IMR-90 (cell line): ENCODE measurements at regions not wholly inside any gene's neighbourhood (a gene's known extent, or its start where the extent isn't known, plus 50 kb on each side); places are given as distances from the start of the nearest gene placed in this dataset.
A peak's percentile ranks its signal among the peaks of the same experiment; 100 is the strongest.

Experiments
- ATAC-seq: fragments of 200-7000 bp; cut with Tn5 transposase; 2 replicates; pipeline ENCODE4 v1.9.1; 2020; ENCODE audit warnings: low read depth, mild to moderate bottlenecking, moderate library complexity
- BruUV-seq: library from RNA; stranded (reverse); fragments of 400-500 nt; replicated peaks from 2 replicates; lab custom pipeline; 2021; lab: Mats Ljungman, UMichigan
- CTCF ChIA-PET: fragments of 300-600 bp; formaldehyde crosslinking; extraction: SDS; loops from one replicate; lab custom pipeline; 2021; ENCODE audit warnings: antibody characterized with exemption; lab: Yijun Ruan, JAX
- POLR2A ChIA-PET: fragments of 300-600 bp; sonication (Branson Sonifier 250); formaldehyde crosslinking; loops from one replicate; lab custom pipeline; 2022; ENCODE audit warnings: antibody characterized with exemption; ENCODE audit not compliant: unreplicated experiment; lab: Charles Lee
- DNase-seq: peaks from one replicate; pipeline ENCODE4 v3.0.0; 2013
- H2AFZ ChIP-seq: replicated peaks from 2 replicates; pipeline ENCODE3; 2013; ENCODE audit warnings: low read length, mild to moderate bottlenecking; ENCODE audit not compliant: poor library complexity
- H2AK5ac ChIP-seq: 2 replicates; pipeline ENCODE4 v1.6.1; 2013; ENCODE audit warnings: low read depth, low read length, inconsistent platforms
- H2AK9ac ChIP-seq: replicated peaks from 2 replicates; pipeline ENCODE3; 2013; ENCODE audit warnings: mild to moderate bottlenecking, low read depth, low read length, moderate library complexity; ENCODE audit not compliant: poor library complexity
- H2BK120ac ChIP-seq: 2 replicates; pipeline ENCODE4 v1.6.1; 2013; ENCODE audit warnings: low read depth, low read length, inconsistent platforms
- H2BK15ac ChIP-seq: 3 replicates; pipeline ENCODE4 v1.6.1; 2013; ENCODE audit warnings: low read depth, low read length, inconsistent platforms
- H2BK20ac ChIP-seq: 2 replicates; pipeline ENCODE4 v1.6.1; 2013; ENCODE audit warnings: low read depth, mild to moderate bottlenecking, inconsistent platforms, low read length, moderate library complexity
- H2BK5ac ChIP-seq: 2 replicates; pipeline ENCODE4 v1.6.1; 2013; ENCODE audit warnings: mild to moderate bottlenecking, low read depth, low read length, inconsistent platforms; ENCODE audit not compliant: poor library complexity, severe bottlenecking
- H3K14ac ChIP-seq: replicated peaks from 2 replicates; pipeline ENCODE4 v1.6.1; 2013; ENCODE audit warnings: low read depth, low read length, inconsistent platforms
- H3K18ac ChIP-seq: 2 replicates; pipeline ENCODE4 v1.6.1; 2013; ENCODE audit warnings: low read depth, low read length, control low read depth
- H3K23ac ChIP-seq: 2 replicates; pipeline ENCODE4 v1.6.1; 2013; ENCODE audit warnings: low read depth, low read length, inconsistent platforms
- H3K27ac ChIP-seq: 2 replicates; pipeline ENCODE4 v1.5.1; 2013; ENCODE audit warnings: mild to moderate bottlenecking, control low read depth, low read length; ENCODE audit not compliant: insufficient read depth
- H3K27me3 ChIP-seq: 2 replicates; pipeline ENCODE4 v1.6.1; 2013; ENCODE audit warnings: low read length; ENCODE audit not compliant: control insufficient read depth, insufficient read depth
- H3K36me3 ChIP-seq: 2 replicates; pipeline ENCODE4 v1.6.1; 2013; ENCODE audit warnings: low read length, mixed read lengths; ENCODE audit not compliant: control insufficient read depth, insufficient read depth
- H3K4ac ChIP-seq: 2 replicates; pipeline ENCODE4 v1.6.1; 2013; ENCODE audit warnings: low read depth, low read length, inconsistent platforms
- H3K4me1 ChIP-seq: 2 replicates; pipeline ENCODE4 v1.6.1; 2013; ENCODE audit warnings: low read length, mixed read lengths; ENCODE audit not compliant: control insufficient read depth, insufficient read depth
- H3K4me2 ChIP-seq: 2 replicates; pipeline ENCODE4 v1.6.1; 2013; ENCODE audit warnings: low read depth, mild to moderate bottlenecking, control low read depth, low read length, moderate library complexity
- H3K4me3 ChIP-seq: 2 replicates; pipeline ENCODE4 v1.5.1; 2013; ENCODE audit warnings: low read depth, mild to moderate bottlenecking, control low read depth, low read length, moderate library complexity; ENCODE audit not compliant: insufficient read depth
- H3K56ac ChIP-seq: 2 replicates; pipeline ENCODE4 v1.6.1; 2013; ENCODE audit warnings: low read length, inconsistent platforms; ENCODE audit not compliant: insufficient read depth; ENCODE audit errors: extremely low read depth
- H3K79me1 ChIP-seq, 2 experiments: 2 replicates each; pipeline ENCODE4 v1.6.1; 2013; ENCODE audit warnings: low read length in 2 of 2, inconsistent platforms in 1 of 2, low read depth in 1 of 2
- H3K9ac ChIP-seq: 2 replicates; pipeline ENCODE4 v1.6.1; 2013; ENCODE audit warnings: low read depth, low read length, control low read depth
- H3K9me1 ChIP-seq: 2 replicates; pipeline ENCODE4 v1.6.1; 2013; ENCODE audit warnings: low read length, inconsistent platforms; ENCODE audit not compliant: insufficient read depth
- H3K9me3 ChIP-seq: 2 replicates; pipeline ENCODE4 v1.6.1; 2013; ENCODE audit warnings: low read length; ENCODE audit not compliant: control insufficient read depth, insufficient read depth
- H4K20me1 ChIP-seq: 2 replicates; pipeline ENCODE4 v1.6.1; 2013; ENCODE audit warnings: low read length, inconsistent platforms; ENCODE audit not compliant: insufficient read depth
- H4K5ac ChIP-seq: 2 replicates; pipeline ENCODE4 v1.6.1; 2013; ENCODE audit warnings: mild to moderate bottlenecking, low read depth, low read length, control low read depth
- H4K8ac ChIP-seq, 2 experiments: 2 replicates each; pipeline ENCODE4 v1.6.1; 2013; ENCODE audit warnings: low read depth in 2 of 2, low read length in 2 of 2, control low read depth in 1 of 2, inconsistent platforms in 1 of 2
- H4K91ac ChIP-seq: 2 replicates; pipeline ENCODE4 v1.6.1; 2013; ENCODE audit warnings: low read depth, low read length, inconsistent platforms; ENCODE audit not compliant: insufficient read depth
- BHLHE40 ChIP-seq: fragments of 150-350 bp; IDR thresholded peaks from 2 replicates; pipeline ENCODE4 v1.6.1; 2016; ENCODE audit warnings: mild to moderate bottlenecking, low read depth, low read length
- CEBPB ChIP-seq: IDR thresholded peaks from 2 replicates; pipeline ENCODE4 v1.6.1; 2012; ENCODE audit warnings: low read depth, low read length, improper control_type of control experiment
- CHD1 ChIP-seq: IDR thresholded peaks from 2 replicates; pipeline ENCODE4 v1.6.1; 2012; ENCODE audit warnings: low read depth, low read length, improper control_type of control experiment
- CTCF ChIP-seq: conservative IDR thresholded peaks from 2 replicates; pipeline ENCODE4 v1.5.1; 2012; ENCODE audit warnings: mild to moderate bottlenecking, low read depth, low read length, improper control_type of control experiment
- ELK1 ChIP-seq: fragments of 150-350 bp; IDR thresholded peaks from 2 replicates; pipeline ENCODE4 v1.6.1; 2016; ENCODE audit warnings: low read depth, mild to moderate bottlenecking, low read length, moderate library complexity, borderline replicate concordance
- FOS ChIP-seq: fragments of 150-350 bp; IDR thresholded peaks from 2 replicates; pipeline ENCODE4 v1.6.1; 2016; ENCODE audit warnings: low read depth, low read length
- MAFK ChIP-seq: IDR thresholded peaks from 2 replicates; pipeline ENCODE4 v1.6.1; 2012; ENCODE audit warnings: low read depth, low read length, improper control_type of control experiment
- MAZ ChIP-seq: IDR thresholded peaks from 2 replicates; pipeline ENCODE4 v1.6.1; 2012; ENCODE audit warnings: low read depth, mild to moderate bottlenecking, low read length, improper control_type of control experiment, moderate library complexity, borderline replicate concordance
- MXI1 ChIP-seq: IDR thresholded peaks from 2 replicates; pipeline ENCODE4 v1.6.1; 2012; ENCODE audit warnings: low read depth, mild to moderate bottlenecking, low read length, moderate library complexity, borderline replicate concordance
- NFE2L2 ChIP-seq: fragments of 150-350 bp; IDR thresholded peaks from 2 replicates; pipeline ENCODE4 v1.6.1; 2016; ENCODE audit warnings: low read depth, mild to moderate bottlenecking, low read length
- POLR2A ChIP-seq: IDR thresholded peaks from 2 replicates; pipeline ENCODE4 v1.6.1; 2012; ENCODE audit warnings: mild to moderate bottlenecking, low read depth, low read length
- RCOR1 ChIP-seq: IDR thresholded peaks from 2 replicates; pipeline ENCODE4 v1.6.1; 2012; ENCODE audit warnings: mild to moderate bottlenecking, low read length, improper control_type of control experiment; ENCODE audit not compliant: insufficient replicate concordance
- RFX5 ChIP-seq: IDR thresholded peaks from 2 replicates; pipeline ENCODE4 v1.8.0; 2012; ENCODE audit warnings: low read depth, mild to moderate bottlenecking, low read length, moderate library complexity
- SMC3 ChIP-seq: fragments of 150-350 bp; IDR thresholded peaks from 2 replicates; pipeline ENCODE4 v1.6.1; 2016; ENCODE audit warnings: low read depth, mild to moderate bottlenecking, antibody characterized with exemption, low read length, moderate library complexity
- USF2 ChIP-seq: fragments of 150-350 bp; IDR thresholded peaks from 2 replicates; pipeline ENCODE4 v1.6.1; 2017; ENCODE audit warnings: mild to moderate bottlenecking, antibody characterized with exemption, low read length, low read depth
- WGBS, 2 experiments: methylation state at CpG; one replicate each; pipeline versions ENCODE4 v1.1.5 to v1.1.7; 2013; ENCODE audit warnings: missing lambda C conversion rate in 2 of 2; ENCODE audit not compliant: insufficient read length in 1 of 2; ENCODE audit errors: extremely low coverage in 2 of 2; 5-methylcytosine and 5-hydroxymethylcytosine counted together
- dilution Hi-C: fragments of 300-500 bp; cut with HindIII; formaldehyde crosslinking; loops from one replicate; pipeline ENCODE4 v1.14.3; 2018; ENCODE audit warnings: low sequenced_read_pairs; ENCODE audit not compliant: unreplicated experiment
- in situ Hi-C: fragments of 300-500 bp; cut with MboI; formaldehyde crosslinking; loops from 3 replicates; pipeline ENCODE4 v1.14.3; 2019; ENCODE audit warnings: low sequenced_read_pairs, inconsistent platforms, mixed read lengths
- intact Hi-C: fragments of 100-400 bp; cut with micrococcal nuclease; formaldehyde crosslinking; loops from 2 replicates; pipeline ENCODE4 v1.10.0; 2022

GRCh38 chr16:87202346-87202745 is 114.8 kb downstream of the C16orf95 start:
- H3K36me3 ChIP-seq: no peaks in the 10 kb centered on the region
- dilution Hi-C loops: no loop called here
- no CpG with 5 or more reads among the region's 4 CpGs for WGBS, 2 experiments
- peak overlapping the region; percentile 89 for H2BK20ac ChIP-seq
- DNase-seq (peak; percentile 30), ATAC-seq (no peak)
- no peak overlapping the region for H3K9ac ChIP-seq
- peak overlapping the region; percentile 50; the same call in 1 of the 2 replicates for H3K27ac ChIP-seq
- H3K4me3 ChIP-seq: no peak overlapping the region
- H2AK9ac ChIP-seq: no peak overlapping the region
- H4K20me1 ChIP-seq: no peaks in the 10 kb centered on the region
- H3K4ac ChIP-seq: peak overlapping the region; percentile 77
- peak overlapping the region; percentile 93 for H2AK5ac ChIP-seq
- peak overlapping the region; percentile 12; the same call in 1 of the 2 replicates for H3K23ac ChIP-seq
- ChIA-PET CTCF (interaction anchor here (1.4 kb wide), 1 partner anchor 76 kb away, joined by 4 read pairs; no protein-coding TSS in a partner anchor), POLR2A (no interaction called here)
- H4K91ac ChIP-seq: peak overlapping the region; percentile 58
- peaks cover 0 to 3% of the 10 kb centered on the region in 2 experiments; a peak in 1 of 4 replicates for H3K79me1 ChIP-seq
- peak overlapping the region; percentile 86 for H2BK120ac ChIP-seq
- no peak for TF ChIP-seq CHD1
- TF ChIP-seq CEBPB: no peak
- no peak for TF ChIP-seq FOS
- no peak for TF ChIP-seq POLR2A
- no peak for TF ChIP-seq RCOR1
- TF ChIP-seq BHLHE40: no peak
- TF ChIP-seq CTCF: no peak
- no peak for TF ChIP-seq ELK1
- no peak for TF ChIP-seq SMC3
- TF ChIP-seq MAZ: no peak
- TF ChIP-seq MXI1: no peak
- TF ChIP-seq RFX5: no peak
- no peak for TF ChIP-seq MAFK
- TF ChIP-seq USF2: no peak
- no peak for TF ChIP-seq NFE2L2
- H3K56ac ChIP-seq: peak overlapping the region; percentile 5; the same call in 1 of the 2 replicates
- H3K14ac ChIP-seq: peak overlapping the region; percentile 81; the same call in 1 of the 2 replicates
- peak overlapping the region; percentile 66 to 77; a peak in 2 of 4 replicates for H4K8ac ChIP-seq
- H3K4me1 ChIP-seq: peaks cover 24% of the 10 kb centered on the region
- no peaks in the 10 kb centered on the region for H3K9me3 ChIP-seq
- H2BK15ac ChIP-seq: peak overlapping the region; percentile 90; the same call in 2 of the 3 replicates
- BruUV-seq: no TSS peak
- H4K5ac ChIP-seq: peak overlapping the region; percentile 42; the same call in 1 of the 2 replicates
- intact Hi-C loops: loop anchor here (2.0 kb wide), 1 partner anchor 638 kb away; no protein-coding TSS in a partner anchor
- H2BK5ac ChIP-seq: peak overlapping the region; percentile 46
- H3K27me3 ChIP-seq: no peaks in the 10 kb centered on the region
- H2AFZ ChIP-seq: peak overlapping the region; percentile 44
- in situ Hi-C loops: no loop called here
- no peak overlapping the region for H3K4me2 ChIP-seq
- H3K18ac ChIP-seq: peak overlapping the region; percentile 78
- H3K9me1 ChIP-seq: peaks cover 24% of the 10 kb centered on the region
